Stimulated activated CD4-positive, alpha-beta T cell treated with anti-CD3 and anti-CD28 coated beads, Interleukin-2, amount 100 ng/mL, for 24 hours (primary cell): ENCODE measurements at regions not wholly inside any gene's neighbourhood (a gene's known extent, or its start where the extent isn't known, plus 50 kb on each side); places are given as distances from the start of the nearest gene placed in this dataset.
"Not testable (repeated sequence)": the region's sequence is repeated elsewhere in the genome, so short reads cannot be mapped to it uniquely, and the experiment has no call there.

Experiments
- DNase-seq, 2 donors: peaks; one replicate each; pipeline ENCODE4 v3.0.0-alpha.2; 2020

DNA sequence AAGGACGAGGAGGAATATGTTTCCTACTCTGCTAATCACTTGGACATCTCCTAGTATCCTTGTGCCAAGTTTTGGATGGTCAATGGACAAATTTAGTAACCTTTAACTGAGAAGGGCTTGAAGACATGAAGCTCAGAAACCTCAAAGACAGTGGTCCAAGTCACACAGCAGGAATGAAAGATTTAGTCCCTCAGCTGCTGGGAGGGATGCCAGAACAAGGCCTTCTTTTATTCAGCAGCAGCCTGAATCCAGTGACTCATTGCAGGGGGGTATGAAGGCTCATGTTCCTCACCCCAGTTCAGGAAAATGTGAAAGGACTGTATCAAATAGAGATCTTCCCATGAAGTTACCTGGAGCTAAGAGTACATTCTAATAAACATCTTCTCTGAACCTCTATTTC, 214.9 kb upstream of the UGT8 start:
- no peak for DNase-seq

- no peak for DNase-seq
Measured at GRCh38 chr4:114384629-114385028, 214.0 kb upstream of the UGT8 start.

DNA sequence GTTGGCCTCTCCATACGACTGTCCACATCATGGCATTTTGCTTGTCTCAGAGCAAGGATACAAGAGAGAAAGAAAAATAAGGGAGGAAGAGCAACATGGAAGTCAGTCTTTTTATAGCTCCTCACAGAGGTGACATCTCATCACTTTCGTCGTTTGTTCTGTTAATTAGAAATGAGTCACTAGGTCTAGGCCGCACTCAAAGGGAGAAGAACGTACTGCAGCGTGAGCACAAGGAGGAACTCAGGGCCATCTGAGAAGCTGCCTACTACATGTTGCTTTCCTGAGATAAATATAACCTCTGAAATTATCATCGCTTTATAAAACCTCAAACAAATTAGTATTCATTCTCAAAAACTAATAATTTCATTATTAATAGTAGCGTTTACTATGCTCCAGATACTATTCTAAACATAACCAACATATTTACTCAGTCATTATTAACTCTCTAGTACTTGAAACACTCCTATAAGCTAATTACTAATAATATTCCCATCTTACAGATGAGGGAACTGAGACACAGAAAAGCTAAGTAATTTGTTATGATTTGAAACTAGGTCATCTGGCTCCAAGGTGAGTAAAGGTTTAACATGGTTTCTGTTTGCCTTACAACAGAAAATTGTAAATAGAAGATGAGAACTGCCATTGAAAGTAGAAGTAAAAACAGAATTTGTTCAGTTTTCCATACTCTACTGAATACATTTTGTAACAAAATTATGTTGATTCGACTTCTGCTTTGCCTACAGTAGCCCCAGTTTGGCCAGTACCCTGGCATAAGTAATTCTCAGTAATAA, 213.2 kb upstream of the UGT8 start:
- DNase-seq, result no peak

- DNase-seq, result no peak
Measured at GRCh38 chr4:114386637-114387233, 211.9 kb upstream of the UGT8 start.

DNA sequence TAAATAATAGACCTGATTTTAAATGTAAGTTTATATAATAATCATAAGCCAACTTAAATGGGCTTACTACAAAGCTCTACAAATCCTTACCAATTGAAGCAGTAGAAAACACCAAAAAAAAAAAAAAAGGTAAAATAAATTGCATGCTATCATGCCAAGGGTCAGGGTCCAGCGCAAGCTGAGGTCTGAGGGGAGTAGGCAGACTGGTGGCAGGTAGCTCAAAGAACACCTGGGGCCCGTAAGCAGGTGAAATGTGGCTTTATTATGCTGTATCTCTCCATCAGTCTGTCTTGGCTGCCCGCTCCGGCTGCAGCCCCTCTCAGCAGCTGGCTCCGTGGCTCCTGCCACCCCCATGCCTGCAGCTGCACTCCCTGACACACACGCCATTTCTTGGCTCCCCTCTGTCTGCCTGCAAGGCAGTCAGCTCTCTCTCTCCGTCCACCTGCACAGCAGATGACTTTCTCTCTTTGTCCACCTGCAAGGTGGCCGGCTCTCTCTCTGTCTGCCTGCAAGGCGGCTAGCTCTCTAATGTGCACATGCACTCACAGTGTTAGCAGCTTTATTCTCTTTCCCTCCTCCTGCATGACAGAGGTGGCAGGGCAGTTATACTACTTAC, 209.4 kb upstream of the UGT8 start:
- DNase-seq, result no peak

- DNase-seq, result no peak
Measured at GRCh38 chr4:114393295-114394038, 205.1 kb upstream of the UGT8 start.

DNA sequence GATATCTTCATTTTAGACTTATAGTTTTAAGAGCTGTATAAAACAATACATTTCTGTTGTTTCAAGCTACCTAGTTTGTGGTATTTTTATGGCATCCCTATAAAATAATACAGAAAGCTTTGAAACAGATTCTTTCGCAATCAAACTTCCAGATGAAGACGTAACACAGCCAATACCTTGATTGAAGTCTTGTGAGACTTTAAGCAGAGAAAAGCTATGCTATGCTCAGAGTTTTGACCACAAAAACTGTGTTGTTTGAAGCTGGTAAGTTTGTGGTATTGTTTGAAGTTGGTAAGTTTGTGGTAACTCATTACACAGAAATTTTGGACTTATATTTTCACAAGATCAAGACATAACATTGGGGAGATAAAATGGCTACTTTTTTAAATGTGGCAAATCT, 201.8 kb upstream of the UGT8 start:
- DNase-seq, result no peak

- DNase-seq, result no peak
Measured at GRCh38 chr4:114398410-114398809, 200.2 kb upstream of the UGT8 start.

DNA sequence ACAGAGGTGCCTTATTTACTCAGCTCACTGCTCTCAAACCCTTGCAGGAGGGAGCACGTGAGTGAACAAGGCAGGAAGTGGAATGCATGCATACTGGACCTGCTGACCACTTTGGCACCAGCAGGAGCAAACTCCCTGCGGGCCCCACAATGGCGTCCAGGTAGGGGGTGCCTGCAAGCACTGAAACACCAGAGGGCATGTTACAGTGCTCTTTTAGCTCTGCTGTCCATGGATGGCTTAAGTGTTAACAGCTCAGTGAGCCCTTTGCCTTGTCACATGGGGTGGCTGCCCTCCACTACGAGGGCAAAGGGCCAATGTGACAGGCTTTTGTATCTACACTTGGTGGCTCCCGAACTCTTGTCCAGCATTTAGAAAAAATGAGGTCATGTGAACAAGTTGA, 199.5 kb upstream of the UGT8 start:
- no peak for DNase-seq

DNA sequence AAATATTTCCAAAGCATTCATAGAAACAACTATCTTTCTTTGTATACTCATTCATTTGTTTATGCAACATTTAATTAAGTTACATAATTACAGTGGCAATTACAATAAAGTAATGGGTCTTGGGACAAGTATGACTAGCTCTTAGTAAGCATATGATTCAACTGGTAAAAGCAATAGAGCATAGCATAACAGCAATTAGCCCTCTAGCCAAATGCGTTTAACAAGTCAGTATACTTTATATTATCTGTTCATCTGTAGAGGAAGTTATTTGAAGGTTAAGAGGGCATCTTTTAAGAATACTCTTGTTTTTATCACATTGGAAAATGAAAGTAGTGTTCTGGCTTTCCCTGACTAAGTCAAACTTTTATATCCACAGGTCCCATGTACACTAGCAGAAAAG, 198.1 kb upstream of the UGT8 start:
- DNase-seq, result no peak

DNA sequence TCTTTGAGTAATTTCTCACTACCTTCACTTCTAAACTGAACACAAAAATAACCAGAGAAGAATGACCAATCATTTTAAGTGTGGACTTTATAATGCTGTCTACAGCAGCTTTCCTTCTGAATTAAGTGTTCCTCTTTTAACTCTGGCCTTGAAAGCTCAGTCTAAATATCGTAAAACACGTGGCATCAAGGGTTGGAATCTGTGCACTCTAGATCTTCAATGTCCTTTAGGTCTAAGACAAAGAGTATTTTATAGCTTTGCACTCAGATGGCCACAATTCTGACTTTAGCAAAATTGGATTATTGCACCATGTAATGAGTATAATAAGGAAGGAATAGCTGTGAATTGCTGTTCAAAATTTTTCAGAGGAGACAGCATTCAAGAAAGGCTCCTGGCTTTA, 197.1 kb upstream of the UGT8 start:
- no peak for DNase-seq

DNA sequence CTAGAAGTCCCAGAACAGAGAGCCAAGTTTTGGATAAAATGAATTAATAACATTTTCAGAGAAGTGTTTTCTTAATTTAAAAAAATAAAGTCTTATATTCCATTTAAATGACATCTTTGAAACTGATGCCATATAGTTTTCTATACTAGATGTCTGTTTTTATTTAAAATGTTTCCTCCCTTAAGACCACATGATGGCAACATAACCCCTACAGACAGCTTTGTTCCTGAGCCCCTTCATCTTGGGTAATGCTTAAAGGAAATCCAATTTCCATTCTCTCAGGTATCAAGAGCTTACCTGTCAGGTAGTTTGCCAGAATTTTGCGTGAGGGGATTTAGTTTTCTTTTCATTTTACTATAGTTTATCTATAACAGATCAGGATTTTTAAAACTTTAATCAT, 181.4 kb upstream of the UGT8 start:
- DNase-seq, result no peak

DNA sequence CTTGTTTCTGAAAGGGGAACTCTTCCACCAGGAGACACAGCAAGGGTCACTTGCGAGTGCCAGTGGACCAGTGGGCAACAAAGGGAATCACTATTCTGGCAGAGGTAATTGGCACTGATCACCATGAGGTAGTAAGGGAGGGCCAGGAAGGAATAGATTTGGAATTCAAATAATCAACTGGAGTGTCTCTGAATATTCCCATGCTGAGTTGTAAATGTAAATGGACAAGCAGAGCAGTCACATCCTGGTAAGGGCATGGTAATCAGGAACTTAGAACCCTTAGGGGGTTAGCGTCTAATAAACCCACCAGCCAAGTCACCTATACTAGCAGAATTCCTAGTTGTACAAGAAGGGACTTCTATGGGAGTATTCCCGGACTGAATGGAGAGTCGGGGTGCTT, 178.5 kb upstream of the UGT8 start:
- DNase-seq, result no peak

- no peak for DNase-seq
Measured at GRCh38 chr4:114423582-114423981, 175.0 kb upstream of the UGT8 start.

GRCh38 chr4:114435116-114435515, 163.5 kb upstream of the UGT8 start:
- no peak for DNase-seq

DNA sequence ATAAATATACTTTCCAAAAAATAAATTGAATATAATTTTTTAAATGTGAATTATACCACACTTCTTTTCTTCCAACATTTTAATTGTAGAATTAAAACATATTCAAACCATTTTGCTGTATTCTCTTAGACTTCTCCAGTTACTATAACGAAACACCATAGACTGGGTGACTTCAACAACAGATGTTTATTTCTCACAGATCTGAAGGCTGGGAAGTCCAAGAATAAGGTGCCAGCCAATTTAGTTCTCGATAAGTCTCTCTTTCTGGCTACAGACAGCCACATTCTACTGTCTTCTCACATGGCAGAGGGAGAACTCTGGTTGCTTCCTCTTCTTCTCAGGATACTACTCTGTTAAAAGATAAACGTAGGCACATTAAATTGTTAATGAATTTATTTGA, 155.8 kb upstream of the UGT8 start:
- no peak for DNase-seq

DNA sequence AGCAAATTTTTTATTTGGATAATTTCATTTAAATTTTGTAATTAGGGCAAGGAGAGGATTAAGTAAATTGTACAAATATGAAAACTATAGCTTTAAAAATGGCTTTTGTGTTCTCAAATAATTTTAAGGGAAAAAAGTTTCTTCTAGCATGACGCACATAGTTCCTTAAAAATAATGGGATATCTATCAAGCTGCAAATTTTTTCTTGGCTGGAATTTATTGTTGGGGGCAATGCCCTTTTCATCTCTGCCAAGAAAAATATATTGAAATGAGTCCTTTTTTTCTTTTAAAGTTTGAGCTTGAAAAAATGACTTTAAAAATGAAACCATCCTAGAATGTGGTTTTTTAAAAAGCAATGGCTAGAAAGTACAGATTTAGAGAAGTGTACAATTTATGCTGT, 154.4 kb upstream of the UGT8 start:
- DNase-seq, result no peak

DNA sequence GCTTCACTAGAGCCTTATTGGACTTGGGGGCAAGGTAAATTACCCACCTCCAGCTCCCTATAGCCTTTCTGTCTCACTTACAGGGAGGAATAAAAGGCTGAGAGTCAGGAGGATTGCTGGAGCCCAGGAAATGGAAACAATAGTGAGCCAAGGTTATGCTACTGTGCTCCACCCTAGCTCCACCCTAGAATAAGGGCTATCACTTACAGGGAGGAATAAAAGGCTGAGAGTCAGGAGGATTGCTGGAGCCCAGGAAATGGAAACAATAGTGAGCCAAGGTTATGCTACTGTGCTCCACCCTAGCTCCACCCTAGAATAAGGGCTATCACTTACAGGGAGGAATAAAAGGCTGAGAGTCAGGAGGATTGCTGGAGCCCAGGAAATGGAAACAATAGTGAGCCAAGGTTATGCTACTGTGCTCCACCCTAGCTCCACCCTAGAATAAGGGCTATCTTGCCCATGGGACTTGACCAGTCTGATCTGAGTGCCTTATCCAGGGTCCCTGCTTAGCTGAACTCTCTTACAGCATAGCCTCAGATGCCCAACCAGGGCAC, 150.6 kb upstream of the UGT8 start:
- DNase-seq, result not testable (repeated sequence)

GRCh38 chr4:114458728-114459127, 139.9 kb upstream of the UGT8 start:
- DNase-seq, result no peak

- DNase-seq, result no peak
Measured at GRCh38 chr4:114464726-114465272, 133.8 kb upstream of the UGT8 start.

GRCh38 chr4:114465766-114466165, 132.8 kb upstream of the UGT8 start:
- DNase-seq, result no peak

DNA sequence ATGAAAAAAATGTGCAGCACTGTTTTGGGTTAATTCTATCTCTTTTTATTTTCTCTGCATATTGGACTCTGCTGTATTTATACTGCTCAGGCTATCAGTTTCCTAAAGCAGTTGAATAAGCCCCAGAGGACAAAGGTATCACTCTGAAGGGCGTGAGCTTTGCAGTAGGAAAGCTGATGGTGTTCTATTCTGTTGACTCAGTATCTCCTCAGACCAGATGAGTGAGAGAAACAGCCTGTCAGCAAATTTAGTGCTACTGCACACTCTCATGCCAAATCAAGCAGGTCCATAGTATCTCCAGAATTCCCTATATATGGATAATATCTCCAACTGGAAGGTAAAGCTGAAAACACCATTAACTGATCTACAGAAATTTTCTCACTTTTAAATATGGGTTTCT, 132.3 kb upstream of the UGT8 start:
- DNase-seq, result no peak
